HG02973 (cell line): ENCODE measurements at regions not wholly inside any gene's neighbourhood (a gene's known extent, or its start where the extent isn't known, plus 50 kb on each side); places are given as distances from the start of the nearest gene placed in this dataset.

Experiments used
- ATAC-seq: cut with Tn5 transposase; IDR thresholded peaks from one replicate; pipeline ENCODE4 v1.9.1; 2021; ENCODE audit warnings: moderate library complexity; ENCODE audit not compliant: unreplicated experiment

DNA sequence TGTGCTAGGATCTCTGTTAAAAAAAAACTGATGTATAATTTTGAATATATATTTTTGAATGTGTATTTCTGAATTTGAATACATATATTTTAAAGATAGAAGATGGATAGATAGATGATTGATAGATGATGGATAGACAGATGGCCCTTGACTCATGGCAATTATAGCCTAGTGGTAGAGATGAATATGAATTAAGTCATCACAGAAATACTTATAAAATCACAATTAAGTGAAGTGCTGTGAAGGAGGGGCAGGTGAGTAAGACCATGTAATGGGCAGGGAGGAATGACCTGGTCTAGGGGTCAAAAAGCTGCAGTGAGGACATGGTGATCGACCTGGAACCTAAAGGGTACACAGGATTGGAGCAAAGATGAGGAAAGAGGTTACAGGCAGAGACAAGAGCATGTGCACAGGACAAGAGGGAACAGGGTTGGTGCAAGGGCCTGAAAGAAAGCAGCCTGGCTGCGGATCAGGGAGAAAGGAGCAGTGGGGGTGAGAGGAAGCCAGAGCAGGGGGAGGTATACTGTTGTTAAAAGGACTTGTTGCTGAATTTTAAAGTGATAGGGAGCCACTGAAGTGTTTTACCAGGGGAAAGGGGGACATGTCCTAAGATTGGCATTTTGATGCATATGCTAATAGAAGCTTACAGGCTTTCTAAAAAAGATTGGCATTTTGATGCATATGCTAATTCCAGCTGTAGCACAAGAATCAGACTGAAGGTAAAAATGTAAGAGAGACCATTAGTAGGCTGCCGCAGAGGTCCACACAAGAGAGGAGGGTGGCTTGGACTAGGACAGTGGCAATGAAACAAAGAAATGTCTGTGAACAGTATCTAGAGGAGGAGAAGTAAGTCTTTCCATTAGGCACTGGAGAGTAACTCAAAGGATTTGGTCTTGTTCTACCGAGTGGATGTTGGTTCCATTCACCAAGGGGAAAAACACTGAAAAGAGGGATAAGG, 527.8 kb downstream of the AGTPBP1 start:
- no peak for ATAC-seq

DNA sequence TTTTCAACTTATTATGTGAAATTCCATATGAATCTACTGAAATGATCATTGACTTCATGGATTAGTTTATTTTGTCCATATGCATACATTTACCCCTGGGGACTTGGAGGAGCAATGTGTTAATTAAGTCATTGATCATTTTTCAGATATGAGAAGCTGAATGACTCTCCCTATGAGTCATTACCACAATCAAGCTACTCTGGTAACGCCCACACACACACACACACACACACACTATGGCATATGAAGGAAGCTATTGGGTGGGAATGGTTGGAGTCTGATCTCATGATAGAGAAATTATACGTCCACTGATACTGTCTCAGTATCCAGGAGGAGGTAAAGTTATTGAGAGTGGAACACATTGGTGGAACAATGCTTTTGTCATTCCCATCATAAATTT, 528.9 kb downstream of the AGTPBP1 start:
- ATAC-seq: no peak

DNA sequence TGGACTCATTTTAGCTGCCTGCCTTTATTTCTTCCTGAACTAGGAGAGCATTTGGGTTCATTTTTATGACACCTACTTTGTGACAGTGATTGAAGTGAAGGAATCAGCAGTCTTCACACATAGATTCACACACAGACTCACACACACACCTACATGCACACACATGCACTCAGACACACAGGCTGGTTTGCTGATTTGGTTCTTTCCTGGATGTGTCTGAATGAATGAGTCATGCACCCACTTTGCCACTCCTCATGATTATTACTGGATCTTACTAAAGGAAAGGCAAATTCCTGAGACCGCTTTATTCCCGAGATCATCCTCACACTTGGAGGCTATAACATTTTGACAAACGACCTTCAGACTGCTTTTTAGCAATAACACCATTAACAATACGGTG, 529.5 kb downstream of the AGTPBP1 start:
- ATAC-seq: no peak

DNA sequence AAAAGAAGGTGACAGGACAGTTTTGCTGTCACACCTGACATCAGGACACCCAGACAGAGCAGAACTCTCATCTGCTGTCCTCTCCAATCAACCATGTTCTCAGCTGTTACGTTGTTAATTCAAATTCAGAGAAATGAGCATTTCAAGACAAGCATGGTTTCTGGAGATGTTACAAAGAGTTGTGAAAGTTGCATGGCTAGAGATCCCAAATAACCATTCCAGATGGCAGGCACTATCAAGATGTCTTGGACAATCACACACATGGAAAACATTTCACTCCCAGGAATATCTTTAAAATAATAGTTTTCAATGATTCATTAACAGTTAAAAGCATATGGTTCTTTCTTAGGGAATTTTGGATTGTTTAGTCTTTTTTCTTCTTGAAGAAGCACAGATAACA, 533.1 kb downstream of the AGTPBP1 start:
- ATAC-seq: no peak

GRCh38 chr9:85204176-85204575, 534.6 kb downstream of the NTRK2 start:
- ATAC-seq: no peak

DNA sequence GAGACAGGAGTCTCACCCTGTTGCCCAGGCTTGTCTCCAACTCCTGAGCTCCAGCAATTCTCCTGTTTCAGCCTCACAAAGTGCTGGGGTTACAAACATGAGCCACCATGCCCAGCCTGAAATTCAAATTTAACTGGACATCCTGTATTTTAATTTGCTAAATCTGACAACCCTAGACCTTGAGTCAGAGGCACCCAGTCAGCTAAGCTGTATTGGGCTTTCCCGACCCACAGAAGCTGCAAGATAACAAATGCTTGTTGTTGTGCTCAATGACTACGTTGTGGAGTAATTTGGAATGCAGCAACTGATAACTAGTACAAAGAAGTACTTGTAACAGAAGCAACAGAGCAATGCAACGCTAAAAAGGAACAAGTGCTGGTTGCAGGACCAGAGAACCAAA, 533.1 kb downstream of the NTRK2 start:
- no peak for ATAC-seq

DNA sequence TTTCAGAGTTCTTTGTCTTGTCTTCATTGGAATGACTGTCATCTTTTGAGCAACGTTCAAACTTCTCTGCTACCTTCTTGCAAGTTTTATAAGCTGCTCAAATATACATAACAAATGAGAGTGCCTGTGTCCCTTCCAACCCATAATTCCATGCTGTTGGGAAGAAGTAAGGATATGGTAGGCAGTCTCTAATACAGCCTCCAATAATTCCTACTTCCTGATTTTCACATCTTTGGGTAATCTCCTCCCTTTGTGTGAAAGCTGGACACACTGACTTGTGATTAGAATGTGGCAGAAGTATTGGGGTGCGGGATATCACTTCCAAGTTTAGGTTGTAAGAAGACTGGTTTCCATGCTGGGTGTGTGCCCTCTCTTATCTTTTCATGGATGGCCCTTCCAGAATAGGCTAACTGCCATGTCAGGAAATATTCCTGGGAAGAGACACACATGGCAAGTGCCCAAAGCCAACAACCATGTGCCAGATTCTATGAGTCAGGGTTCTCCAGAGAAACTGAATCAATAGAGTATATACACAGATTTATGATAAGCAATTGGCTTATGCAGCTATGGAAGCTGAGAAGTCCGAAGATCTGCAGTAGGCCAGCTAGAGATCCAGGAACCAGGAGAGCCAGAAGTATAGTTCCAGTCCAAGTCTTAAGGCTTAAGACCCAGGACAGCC, 531.3 kb downstream of the NTRK2 start:
- ATAC-seq: no peak

GRCh38 chr9:85199866-85200495, 530.5 kb downstream of the NTRK2 start:
- ATAC-seq: no peak

- ATAC-seq: no peak
Measured at GRCh38 chr9:85192750-85193149, 523.2 kb downstream of the NTRK2 start.

- ATAC-seq: no peak
Measured at GRCh38 chr9:85186218-85186585, 516.7 kb downstream of the NTRK2 start.

- ATAC-seq: no peak
Measured at GRCh38 chr9:85185486-85186217, 516.1 kb downstream of the NTRK2 start.

DNA sequence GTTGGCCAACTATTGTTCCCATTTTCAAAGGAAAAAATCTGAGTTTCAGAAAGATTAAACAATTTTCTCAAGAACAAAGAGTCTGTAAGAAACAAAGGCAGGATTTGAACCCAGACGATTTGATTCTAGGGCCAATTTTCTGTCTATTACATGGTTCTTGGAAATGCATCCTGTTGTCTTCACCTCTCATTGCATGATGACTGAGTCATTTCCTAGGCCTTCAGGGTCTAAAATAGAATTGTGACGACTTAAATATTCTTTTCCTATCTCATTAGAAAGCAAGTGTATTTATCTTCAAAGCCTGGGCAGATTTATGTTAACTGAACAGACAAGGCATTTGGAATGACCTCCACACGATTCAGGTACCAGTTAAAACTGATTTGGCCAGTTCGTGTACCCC, 512.9 kb downstream of the NTRK2 start:
- ATAC-seq: no peak

GRCh38 chr9:85178474-85178873, 508.9 kb downstream of the NTRK2 start:
- ATAC-seq: no peak

DNA sequence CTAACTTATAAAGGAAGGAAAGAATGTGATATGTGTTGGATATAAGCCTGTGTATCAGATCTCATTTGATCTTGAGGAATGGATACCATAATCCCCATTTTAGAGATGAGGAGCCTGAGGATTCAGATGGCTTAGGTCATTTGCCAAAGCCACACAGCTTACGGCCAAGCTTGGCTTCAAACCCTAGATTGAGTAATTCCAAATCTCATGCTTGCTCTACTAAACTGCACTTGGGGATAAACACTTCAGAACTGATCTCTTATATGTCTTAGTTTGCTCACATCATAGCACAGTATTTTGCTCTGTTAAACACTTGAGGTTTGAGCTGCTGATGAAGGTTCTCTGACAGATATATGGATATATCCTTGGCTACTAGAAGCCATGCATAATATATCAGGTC, 504.4 kb downstream of the NTRK2 start:
- no peak for ATAC-seq

- ATAC-seq: no peak
Measured at GRCh38 chr9:85172001-85172978, 502.8 kb downstream of the NTRK2 start.

DNA sequence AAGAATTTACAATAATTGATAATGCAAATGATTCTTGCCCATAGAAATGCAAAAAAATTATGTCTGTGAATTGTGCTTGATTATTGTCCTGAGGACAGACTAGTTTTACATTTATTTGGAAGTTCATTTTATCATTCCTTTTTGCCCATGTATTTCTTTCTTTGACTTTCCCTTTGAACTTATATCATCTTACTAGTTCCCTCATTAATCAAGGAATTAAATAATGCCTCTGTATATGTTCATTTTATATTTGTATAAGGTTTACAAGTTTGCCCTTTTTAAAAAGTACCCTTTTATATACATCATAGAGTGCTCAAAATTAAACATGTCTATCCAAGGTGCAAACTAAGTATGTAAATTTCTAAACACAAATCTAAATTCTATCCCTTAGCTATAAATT, 501.6 kb downstream of the NTRK2 start:
- ATAC-seq: no peak

DNA sequence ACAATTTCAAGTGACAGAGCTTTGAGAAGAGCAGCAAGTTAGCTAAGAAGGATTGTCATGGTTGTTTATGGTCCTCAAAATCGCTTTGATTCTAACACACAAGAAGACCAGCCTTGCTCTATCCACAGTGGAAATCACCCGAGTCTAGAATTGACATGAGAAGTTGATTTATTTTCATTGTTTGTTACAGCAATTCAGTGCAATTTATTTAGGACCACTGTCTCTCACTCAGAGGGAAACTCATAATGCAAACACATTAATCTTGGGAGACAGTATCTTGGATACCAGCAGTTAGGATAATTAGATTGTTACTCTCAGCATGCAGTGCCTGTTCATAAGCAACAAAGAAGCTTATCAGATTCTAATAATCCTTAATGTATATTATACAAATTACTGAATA, 498.9 kb downstream of the NTRK2 start:
- no peak for ATAC-seq

DNA sequence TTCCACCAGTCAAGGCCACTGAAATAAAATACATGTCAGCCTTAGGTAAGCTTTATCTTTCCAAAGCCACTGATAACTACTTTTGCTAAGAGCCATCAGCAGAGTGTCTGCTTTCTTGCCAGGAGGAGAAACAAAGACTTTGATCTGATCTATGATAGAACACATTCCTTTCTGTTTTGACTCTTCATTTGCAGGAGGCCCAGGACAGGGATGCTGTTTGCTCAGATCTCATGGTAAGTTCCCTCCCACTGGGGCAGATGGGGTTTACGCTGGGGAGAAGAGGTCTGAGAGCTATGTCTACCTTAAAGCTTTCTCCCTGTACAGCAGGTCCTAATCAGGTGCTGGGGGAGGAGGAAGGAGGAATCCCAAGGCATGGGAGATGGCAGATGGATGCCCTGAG, 497.6 kb downstream of the NTRK2 start:
- ATAC-seq: no peak

- ATAC-seq: no peak
Measured at GRCh38 chr9:85163825-85164224, 494.3 kb downstream of the NTRK2 start.

GRCh38 chr9:85163415-85163814, 493.9 kb downstream of the NTRK2 start:
- no peak for ATAC-seq
